Activated CD4-positive, alpha-beta T cell treated with anti-CD3 and anti-CD28 coated beads, Interleukin-10, Interleukin-2, amounts not matched to agents 100 ng/mL and 50 ng/mL, durations not matched to agents 16 hours and 8 hours (primary cell): ENCODE measurements at regions not wholly inside any gene's neighbourhood (a gene's known extent, or its start where the extent isn't known, plus 50 kb on each side); places are given as distances from the start of the nearest gene placed in this dataset.
"Not testable (repeated sequence)": the region's sequence is repeated elsewhere in the genome, so short reads cannot be mapped to it uniquely, and the experiment has no call there.

Experiments
- DNase-seq: peaks from one replicate; pipeline ENCODE4 v3.0.0-alpha.2; 2020

DNA sequence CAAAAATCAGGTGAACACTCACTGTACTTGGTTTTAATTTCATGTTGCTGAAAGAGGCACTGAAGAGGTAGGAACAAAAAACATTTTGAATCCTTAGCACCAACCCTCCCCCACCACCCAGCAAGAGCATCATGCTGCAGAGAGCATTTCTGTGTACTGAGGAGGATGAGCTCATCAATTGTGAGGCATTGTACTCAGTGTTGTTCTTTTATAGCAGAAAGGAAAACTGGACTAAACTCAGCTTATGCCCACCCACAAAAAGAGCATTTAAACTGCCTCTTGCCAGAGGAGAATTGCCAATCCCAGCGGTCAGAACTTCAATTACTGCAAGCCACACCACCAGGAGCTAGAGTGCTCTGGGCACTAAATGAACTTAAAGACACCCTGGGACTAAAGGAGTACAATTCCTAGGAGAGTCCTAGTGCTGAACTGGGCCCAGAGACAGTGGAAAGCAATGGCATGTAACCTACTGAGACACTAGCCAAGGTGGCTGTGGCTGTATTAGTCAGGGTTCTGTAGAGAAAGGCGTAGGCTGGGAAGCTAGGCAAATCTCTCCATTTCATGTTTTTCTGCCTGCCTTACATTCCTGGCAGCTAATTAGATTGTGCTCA is 280.7 kb upstream of the KLHL4 start:
- no peak for DNase-seq

DNA sequence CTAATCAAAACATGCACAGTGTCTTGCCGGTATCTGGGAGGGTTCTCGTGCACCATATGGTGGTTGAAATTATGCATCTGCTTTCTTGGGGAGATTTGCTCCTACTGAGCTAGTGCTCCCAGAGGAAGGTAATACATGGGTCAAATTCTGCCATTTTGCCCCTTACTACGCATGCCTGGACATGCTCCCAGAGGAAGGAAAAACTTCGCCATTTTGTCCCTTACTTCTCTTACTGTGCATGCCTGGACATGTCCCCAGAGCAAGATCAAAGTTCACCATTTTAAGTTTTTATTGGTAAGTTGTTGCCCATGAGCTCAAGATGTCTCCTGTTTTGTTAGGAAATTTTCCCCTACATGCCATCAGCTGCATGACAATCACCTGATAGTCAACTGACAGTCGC is 252.1 kb upstream of the KLHL4 start:
- DNase-seq = no peak

DNA sequence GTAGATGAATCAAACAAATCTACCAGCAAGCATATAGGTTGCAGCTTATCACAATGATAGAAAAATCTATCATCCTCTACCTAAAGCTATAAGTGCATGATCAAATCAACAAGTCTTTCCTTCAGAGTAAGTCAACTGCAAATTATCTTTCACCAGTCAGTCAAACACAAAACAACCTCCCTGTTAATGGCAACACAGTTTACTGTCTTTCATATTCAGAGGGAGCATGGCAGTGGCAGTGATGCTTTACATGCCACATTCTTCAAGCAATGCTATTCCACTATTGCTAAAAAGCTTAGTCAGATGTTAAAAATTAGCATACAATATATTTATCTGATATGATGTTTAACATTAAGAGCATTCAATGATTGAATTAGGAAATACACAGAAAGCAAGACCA is 245.1 kb upstream of the KLHL4 start:
- no peak for DNase-seq

DNA sequence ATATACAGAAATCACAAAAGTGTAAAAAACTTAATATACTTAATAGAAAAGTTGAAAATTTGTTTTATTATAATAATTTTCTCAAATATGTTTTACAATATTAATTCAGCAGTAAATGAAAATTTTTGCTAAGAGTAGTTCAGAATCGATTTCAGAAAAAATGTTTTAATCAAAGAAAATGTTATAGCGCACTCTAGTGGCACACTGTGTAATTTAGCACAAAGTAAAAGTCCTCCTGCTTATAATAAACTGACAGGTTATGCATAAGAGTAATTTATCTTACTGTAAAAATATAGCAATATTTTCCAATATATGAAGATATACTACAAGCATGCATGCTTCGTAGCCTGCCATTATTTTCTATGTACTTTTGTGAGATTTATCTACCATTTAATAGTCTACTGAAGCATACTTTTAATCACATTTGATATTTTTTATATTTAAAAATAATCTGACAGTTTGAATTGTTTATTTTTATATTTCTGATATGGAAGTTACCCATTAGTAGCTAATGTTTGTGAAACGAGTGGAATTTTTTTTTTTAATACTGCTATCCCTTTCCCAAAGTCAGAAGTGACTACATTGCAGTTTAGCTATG is 217.9 kb upstream of the KLHL4 start:
- DNase-seq = peak; percentile 26

- no peak for DNase-seq
These were observed 206.8 kb upstream of the KLHL4 start for GRCh38 chrX:87310780-87311179.

DNA sequence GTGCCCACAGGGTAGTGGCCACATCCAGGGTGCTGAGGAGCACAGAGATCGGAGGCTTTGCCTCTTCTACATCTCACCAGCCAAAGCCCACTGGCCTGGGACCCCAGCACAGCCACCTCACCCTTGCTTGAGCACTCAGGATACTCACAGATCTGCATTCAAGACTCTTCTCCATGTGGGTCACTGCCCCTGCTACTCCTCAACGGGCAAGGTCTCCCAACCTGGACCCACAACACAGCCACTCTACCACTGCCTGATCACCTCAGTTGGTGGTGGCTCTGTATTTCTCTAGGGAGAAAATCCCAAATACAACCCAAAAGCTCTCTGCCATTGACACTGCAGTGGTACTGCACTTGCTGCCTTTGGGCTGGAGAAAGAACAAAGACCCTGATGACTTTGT is 190.3 kb upstream of the KLHL4 start:
- no peak for DNase-seq

DNA sequence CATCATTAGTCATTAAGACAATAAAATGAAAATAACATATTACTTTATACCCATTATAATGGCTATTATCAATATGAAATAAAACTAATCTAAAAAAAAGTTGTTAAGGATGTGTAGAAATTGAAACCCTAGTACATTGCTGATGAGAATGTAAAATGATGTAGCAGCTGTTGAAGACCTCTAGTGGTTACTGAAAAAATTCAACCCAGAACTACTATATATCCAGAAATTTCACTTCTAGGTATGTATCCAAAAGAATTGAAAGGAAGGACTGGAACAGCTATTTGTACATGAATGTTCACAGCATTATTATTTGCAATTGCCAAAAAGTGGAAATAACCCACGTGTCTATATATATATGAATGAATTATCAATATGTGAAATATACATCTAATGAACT is 180.3 kb upstream of the KLHL4 start:
- no peak for DNase-seq

- no peak for DNase-seq
These were observed 179.1 kb upstream of the KLHL4 start for GRCh38 chrX:87338510-87338909.

GRCh38 chrX:87370865-87371264 is 146.7 kb upstream of the KLHL4 start:
- DNase-seq = no peak

DNA sequence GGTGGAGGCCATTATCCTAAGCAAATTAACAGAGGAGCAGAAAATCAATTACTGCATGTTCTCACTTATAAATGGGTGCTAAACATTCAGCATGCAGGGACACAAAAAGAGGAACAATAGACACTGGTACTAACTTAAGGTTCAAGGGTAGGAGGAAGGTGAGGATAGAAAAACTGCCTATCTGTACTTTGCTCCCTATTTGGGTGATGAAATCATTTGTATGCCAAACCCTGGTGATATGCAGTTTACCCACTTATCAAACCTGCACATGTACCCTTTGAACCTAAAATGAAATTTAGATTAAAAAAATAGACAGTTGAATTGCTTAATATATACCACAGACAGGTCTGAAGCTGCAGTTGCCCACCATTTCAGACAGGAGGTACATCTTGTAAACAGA is 143.3 kb upstream of the KLHL4 start:
- DNase-seq = no peak

- DNase-seq = no peak
These were observed 140.7 kb upstream of the KLHL4 start for GRCh38 chrX:87376896-87377295.

DNA sequence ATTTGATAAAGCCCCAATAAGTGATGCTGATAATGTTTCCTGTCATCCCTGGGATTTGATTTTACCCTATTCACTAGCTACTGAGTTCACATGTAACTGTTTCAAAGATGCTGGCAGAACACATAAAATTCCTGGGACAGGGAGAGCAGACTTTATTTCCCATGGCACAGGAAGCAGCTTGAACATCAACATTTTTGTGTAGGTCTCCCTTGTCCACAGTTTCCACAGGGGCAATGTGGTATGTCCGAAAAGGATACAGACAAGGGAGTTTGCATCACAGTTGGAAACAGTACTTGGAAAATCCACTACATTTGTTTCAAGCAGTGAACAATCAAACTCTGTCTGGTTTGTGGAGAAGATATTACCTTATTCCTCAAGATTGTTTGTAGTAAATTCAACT is 129.2 kb upstream of the KLHL4 start:
- no peak for DNase-seq

DNA sequence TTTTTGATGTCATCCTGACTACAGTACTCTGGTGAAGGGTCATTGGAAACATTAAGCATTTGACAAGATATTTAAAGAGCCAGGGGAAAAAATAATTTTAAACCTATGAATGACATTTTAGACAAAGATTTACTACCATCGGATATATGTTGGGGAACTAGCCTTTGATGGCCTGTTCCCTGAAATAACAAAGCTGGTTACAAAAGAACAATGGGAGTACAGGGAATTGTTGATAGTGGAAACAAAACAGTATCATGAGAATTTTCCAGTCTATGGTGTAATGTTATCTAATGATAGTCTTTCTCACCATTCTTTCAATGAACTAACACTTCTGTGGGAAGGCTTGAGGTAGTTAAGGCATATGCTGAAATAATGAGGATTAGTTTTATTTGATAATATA is 125.9 kb upstream of the KLHL4 start:
- no peak for DNase-seq

- no peak for DNase-seq
These were observed 125.2 kb upstream of the KLHL4 start for GRCh38 chrX:87392369-87392768.

GRCh38 chrX:87397103-87397886 is 120.3 kb upstream of the KLHL4 start:
- DNase-seq = no peak

- DNase-seq = no peak
These were observed 115.3 kb upstream of the KLHL4 start for GRCh38 chrX:87402256-87402655.

GRCh38 chrX:87403551-87403950 is 114.1 kb upstream of the KLHL4 start:
- no peak for DNase-seq

DNA sequence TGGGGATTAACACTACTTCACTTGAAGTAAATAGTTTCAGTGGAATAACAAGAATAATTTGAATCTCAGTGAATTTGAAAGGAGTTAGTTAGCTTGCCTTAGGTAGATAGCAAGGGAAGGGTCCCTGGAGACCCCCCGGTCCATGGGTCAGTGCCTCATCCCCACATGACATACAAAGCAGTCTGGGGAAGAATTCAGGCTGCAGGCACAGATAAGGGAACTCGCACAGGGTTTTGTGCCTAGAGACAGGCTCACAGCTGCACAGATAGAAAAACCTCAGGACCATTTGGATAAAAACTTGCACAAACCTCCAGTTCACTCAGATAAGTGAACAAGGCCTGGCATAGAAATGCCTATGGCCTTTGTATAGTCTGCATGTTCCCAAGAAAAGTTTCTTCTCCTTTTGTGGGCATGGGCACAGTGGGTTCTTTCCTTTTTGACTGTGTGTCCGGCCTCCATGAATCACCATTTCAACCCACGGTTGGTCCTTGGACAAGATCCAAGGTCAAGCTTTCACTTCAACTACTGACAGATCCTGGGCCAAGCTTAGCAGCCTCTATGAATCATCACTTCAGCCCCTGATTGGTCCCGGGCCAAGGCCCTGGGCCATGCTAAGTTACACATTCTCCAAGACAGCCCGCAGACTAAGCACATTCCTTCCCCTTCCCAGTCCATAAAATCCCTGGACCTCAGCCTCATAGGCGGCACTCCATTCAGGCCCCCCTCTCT is 108.3 kb upstream of the KLHL4 start:
- no peak for DNase-seq

- DNase-seq = no peak
These were observed 92.0 kb upstream of the KLHL4 start for GRCh38 chrX:87425618-87426017.

DNA sequence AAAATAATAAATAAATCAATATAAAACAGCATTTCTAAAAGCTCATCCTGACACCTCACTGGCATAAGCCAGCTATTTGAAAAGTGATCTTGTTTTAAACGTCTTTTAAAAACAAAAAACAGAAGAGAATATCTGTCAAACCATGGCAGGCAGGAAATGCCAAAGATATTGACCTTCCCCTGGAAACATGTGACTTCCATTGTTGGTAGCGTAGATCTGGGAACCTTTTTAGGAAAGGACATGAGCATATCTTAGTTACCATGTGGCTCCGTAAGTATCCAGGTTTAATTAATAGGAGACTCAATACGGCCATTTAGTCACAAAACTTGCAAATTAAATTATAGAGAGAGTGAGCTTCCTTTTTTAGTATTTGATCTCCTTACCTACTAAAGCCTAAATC is 83.0 kb upstream of the KLHL4 start:
- DNase-seq = no peak

GRCh38 chrX:87448613-87449012 is 69.0 kb upstream of the KLHL4 start:
- DNase-seq = not testable (repeated sequence)

DNA sequence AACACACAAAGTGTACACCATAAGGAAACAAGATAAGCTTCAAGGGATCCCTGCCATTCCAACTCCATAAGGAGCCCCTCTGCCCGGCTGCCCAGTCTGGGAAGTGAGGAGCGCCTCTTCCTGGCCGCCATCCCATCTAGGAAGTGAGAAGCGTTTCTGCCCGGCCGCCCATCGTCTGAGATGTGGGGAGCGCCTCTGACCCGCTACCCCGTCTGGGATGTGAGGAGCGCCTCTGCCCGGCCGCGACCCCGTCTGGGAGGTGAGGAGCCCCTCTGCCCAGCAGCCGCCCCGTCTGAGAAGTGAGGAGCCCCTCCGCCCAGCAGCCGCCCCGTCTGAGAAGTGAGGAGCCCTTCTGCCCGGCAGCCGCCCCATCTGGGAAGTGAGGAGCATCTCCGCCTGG is 51.8 kb upstream of the KLHL4 start:
- DNase-seq = not testable (repeated sequence)
